Right lobe of liver (tissue), 6 donors: ENCODE measurements at regions not wholly inside any gene's neighbourhood (a gene's known extent, or its start where the extent isn't known, plus 50 kb on each side); places are given as distances from the start of the nearest gene placed in this dataset.

Experiments
- ATAC-seq, 4 donors: fragments of 200-7000 bp; cut with Tn5 transposase; one replicate each; pipeline ENCODE4 v1.9.1; 2020; ENCODE audit warnings: mild to moderate bottlenecking in 4 of 4, moderate library complexity in 4 of 4
- DNase-seq, 3 donors: peaks; one replicate each; pipeline ENCODE4 v3.0.0-alpha.2; 2020
- H3K27ac ChIP-seq, 3 donors: fragments of 200-600 bp; one replicate each; pipeline ENCODE4 v1.8.0; 2022
- H3K27me3 ChIP-seq, 2 donors: fragments of 200-600 bp; one replicate each; pipeline ENCODE4 v1.8.0; 2022
- H3K36me3 ChIP-seq, 4 donors: fragments of 200-600 bp; sonication (generic) in 1 of 4; one replicate each; pipeline versions ENCODE4 v1.5.1 to v1.8.0; 2017 to 2022; ENCODE audit warnings: control low read depth in 1 of 4
- H3K4me1 ChIP-seq, 4 donors: fragments of 200-600 bp; sonication (generic) in 1 of 4; one replicate each; pipeline versions ENCODE4 v1.5.1 to v1.8.0; 2017 to 2022; ENCODE audit warnings: control low read depth in 1 of 4
- H3K4me3 ChIP-seq, 3 donors: fragments of 200-600 bp; one replicate each; pipeline ENCODE4 v1.8.0; 2022
- H3K9me3 ChIP-seq, 4 donors: fragments of 200-600 bp; sonication (generic) in 1 of 4; one replicate each; pipeline versions ENCODE4 v1.5.1 to v1.8.0; 2017 to 2022; ENCODE audit warnings: control low read depth in 1 of 4
- CTCF ChIP-seq, 4 donors: fragments of 200-600 bp in 3 of 4; fragments of 450-650 bp in 1 of 4; IDR thresholded peaks; one replicate each; pipeline versions ENCODE4 v1.5.1 to v1.8.0; 2016 to 2022; ENCODE audit warnings: antibody characterized with exemption in 4 of 4, mild to moderate bottlenecking in 2 of 4
- POLR2A ChIP-seq: fragments of 450-650 bp; IDR thresholded peaks from one replicate; pipeline ENCODE4 v1.6.1; 2017; ENCODE audit warnings: antibody characterized with exemption, mild to moderate bottlenecking
- WGBS: methylation state at CpG from one replicate; pipeline ENCODE4 v1.1.6; 2018; ENCODE audit warnings: low coverage, low lambda C conversion rate; ENCODE audit not compliant: insufficient coverage; ENCODE audit errors: missing lambda C conversion rate; 5-methylcytosine and 5-hydroxymethylcytosine counted together
- intact Hi-C, 2 donors: fragments of 100-400 bp; cut with DNase I; formaldehyde crosslinking; loops; one replicate each; pipeline versions ENCODE4 v1.11.2 to v1.14.1; 2022
- donor health status: DM: no; HTN: yes; CAD: no.
- donor health status: DM: no; HTN: no; CAD: no.
- donor health status: DM: no; HTN: no; CAD: no.
- donor health status: DM: no; HTN: yes; CAD: no.
- donor health status: DM: no; HTN: yes; CAD: no.

- Histone ChIP-seq H3K4me1 (no peaks in the 10 kb centered on the region), H3K27ac (no peak overlapping the region), H3K27me3 (no peaks in the 10 kb centered on the region), H3K4me3 (no peak overlapping the region), H3K9me3 (no peaks in the 10 kb centered on the region), H3K36me3 (no peaks in the 10 kb centered on the region)
- DNase-seq (no peak), ATAC-seq (no peak)
- intact Hi-C loops = no loop called here
- 60% methylated on average over 14 of the region's 23 CpGs for WGBS
- TF ChIP-seq CTCF (IDR thresholded peaks at IDR 0.05) (no peak), POLR2A (no peak)
Measured at GRCh38 chr9:78857373-78858225, 560.7 kb downstream of the PSAT1 start.

- no peak for DNase-seq
- intact Hi-C loops = no loop called here
- Histone ChIP-seq H3K9me3 (no peaks in the 10 kb centered on the region), H3K36me3 (no peaks in the 10 kb centered on the region), H3K4me3 (no peak overlapping the region), H3K27me3 (no peaks in the 10 kb centered on the region), H3K27ac (no peak overlapping the region), H3K4me1 (no peaks in the 10 kb centered on the region)
- ATAC-seq = no peak
- TF ChIP-seq CTCF (IDR thresholded peaks at IDR 0.05) = no peak
- TF ChIP-seq POLR2A = no peak
- WGBS = no CpG with 5 or more reads among the region's 1 CpG
Measured at GRCh38 chr9:78858266-78858665, 561.3 kb downstream of the PSAT1 start.

GRCh38 chr9:78860801-78861475 is 564.0 kb downstream of the PSAT1 start:
- Histone ChIP-seq H3K9me3 (no peaks in the 10 kb centered on the region), H3K4me1 (no peaks in the 10 kb centered on the region), H3K36me3 (no peaks in the 10 kb centered on the region), H3K4me3 (no peak overlapping the region), H3K27me3 (no peaks in the 10 kb centered on the region), H3K27ac (no peak overlapping the region)
- TF ChIP-seq CTCF (IDR thresholded peaks at IDR 0.05) (no peak), POLR2A (no peak)
- no peak for ATAC-seq
- intact Hi-C loops = no loop called here
- no peak for DNase-seq

- Histone ChIP-seq H3K9me3 (no peaks in the 10 kb centered on the region), H3K36me3 (no peaks in the 10 kb centered on the region), H3K4me1 (no peaks in the 10 kb centered on the region), H3K27ac (no peak overlapping the region), H3K4me3 (no peak overlapping the region), H3K27me3 (no peaks in the 10 kb centered on the region)
- intact Hi-C loops = no loop called here
- TF ChIP-seq CTCF (IDR thresholded peaks at IDR 0.05) (no peak), POLR2A (no peak)
- ATAC-seq = no peak
- no peak for DNase-seq
- WGBS = 77% methylated on average over 4 of the region's 4 CpGs
Measured at GRCh38 chr9:78863531-78863930, 566.6 kb downstream of the PSAT1 start.
